GM21447 (cell line): ENCODE measurements at regions not wholly inside any gene's neighbourhood (a gene's known extent, or its start where the extent isn't known, plus 50 kb on each side); places are given as distances from the start of the nearest gene placed in this dataset.

ENCODE experiments used
- ATAC-seq: cut with Tn5 transposase; IDR thresholded peaks from one replicate; pipeline ENCODE4 v1.9.1; 2021; ENCODE audit not compliant: unreplicated experiment

DNA sequence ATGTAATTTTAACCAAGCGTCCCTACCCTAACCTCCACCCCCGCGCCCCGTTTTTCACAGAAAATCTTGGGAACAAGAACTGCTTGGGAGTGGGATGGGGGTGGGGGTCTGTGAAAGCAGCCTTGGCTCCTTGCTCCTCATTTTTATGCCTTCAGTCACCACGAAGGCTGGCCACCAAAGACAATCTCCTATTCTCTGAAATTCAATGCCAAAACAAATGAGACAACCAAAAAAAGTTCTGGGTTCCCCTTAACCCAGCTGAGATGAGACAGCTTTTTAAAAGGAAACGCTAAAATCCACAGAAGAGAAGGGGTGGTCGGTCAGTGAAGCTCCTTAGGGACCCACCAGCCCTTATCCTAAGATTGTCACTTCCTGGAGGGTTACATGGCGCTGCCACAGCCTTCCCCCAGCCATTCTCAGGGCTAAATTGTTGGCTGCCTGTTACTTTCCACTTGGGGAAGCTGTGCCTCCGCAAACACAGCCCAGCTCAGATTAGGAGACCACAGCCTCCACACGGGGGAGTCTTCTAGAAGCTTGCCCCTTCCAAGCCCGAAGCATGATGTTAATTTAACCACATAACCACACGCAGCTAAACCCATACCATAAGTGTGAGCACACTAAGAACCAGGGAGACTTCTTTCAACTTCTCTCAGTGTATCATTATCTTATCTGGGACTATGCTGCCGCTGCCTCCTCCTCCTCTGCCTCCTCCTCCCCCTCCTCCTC is 136.3 kb downstream of the FOXD1 start:
- no peak for ATAC-seq

DNA sequence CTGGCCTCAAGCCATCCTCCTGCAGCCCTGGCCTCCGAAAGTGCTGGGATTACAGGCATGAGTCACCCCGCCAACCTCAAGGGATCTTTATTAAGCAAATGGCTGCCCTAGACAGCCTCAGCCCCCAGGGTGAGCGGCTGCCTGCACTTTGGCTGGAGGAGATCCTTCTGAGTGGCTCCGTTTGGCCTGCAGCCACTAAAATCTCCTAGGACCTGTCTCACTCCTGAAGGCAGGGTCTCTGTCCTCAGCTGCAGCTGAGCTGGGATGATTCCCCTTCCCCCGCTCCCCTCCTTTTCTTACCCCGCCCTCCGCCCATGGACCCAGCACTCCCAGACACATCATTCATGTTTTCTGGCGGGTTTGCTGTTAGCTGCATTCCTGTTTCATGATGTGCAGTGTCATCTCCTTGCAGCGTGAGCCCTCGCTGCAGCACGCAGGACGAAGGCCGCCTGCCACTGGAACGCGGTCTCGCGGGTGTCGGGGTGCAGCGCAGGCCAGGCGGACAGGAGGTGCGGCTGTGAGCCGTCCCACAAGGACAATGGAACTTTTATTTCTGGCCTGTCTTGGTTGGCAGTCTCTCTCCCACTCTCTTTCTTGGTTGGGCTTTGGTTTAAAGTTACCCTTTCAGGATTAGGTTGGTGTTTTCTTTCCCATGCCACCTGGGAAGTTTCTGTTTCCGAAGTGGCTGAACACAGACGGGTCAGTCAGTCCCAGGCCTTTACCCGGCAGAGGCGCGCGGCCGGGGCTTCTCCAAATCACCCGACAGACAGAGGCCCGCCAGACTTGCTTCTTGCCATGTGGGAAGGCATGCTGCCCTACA is 137.1 kb downstream of the FOXD1 start:
- no peak for ATAC-seq

DNA sequence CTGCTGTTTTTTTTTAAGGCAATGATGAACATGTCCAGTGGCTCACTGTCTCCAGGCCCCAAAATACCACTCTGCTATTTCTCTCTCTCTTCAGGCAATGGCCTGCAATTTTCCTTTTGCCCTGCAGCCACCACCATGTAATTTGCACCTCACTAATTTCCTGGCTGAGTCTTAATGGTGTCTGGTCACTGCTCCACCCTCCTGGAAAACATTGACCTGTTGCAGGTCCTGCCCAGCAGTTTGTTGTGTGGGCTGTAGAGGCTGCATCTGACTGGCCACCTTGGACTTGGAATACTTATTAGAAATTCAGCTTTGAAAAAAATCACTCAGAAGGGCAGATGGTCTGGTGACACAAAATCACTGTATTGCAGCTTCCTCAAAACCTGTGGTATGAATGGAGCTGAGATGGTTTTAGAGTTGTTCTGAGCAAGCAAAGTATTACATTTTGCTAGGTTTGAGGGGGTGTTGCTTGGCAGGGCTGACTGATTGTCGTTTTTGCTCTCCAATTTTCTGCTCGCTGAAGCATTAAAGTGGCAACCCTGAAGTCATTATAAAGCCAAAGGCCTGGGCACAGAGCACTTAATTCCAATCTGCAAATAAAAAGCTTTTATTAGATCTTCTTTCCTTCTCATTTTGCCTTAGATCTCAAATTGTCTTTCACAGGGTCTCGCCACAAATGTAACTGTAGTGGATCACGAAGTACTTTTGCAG is 134.8 kb downstream of the TMEM174 start:
- no peak for ATAC-seq

- no peak for ATAC-seq
These were observed 133.8 kb downstream of the TMEM174 start for GRCh38 chr5:73306741-73307275.

DNA sequence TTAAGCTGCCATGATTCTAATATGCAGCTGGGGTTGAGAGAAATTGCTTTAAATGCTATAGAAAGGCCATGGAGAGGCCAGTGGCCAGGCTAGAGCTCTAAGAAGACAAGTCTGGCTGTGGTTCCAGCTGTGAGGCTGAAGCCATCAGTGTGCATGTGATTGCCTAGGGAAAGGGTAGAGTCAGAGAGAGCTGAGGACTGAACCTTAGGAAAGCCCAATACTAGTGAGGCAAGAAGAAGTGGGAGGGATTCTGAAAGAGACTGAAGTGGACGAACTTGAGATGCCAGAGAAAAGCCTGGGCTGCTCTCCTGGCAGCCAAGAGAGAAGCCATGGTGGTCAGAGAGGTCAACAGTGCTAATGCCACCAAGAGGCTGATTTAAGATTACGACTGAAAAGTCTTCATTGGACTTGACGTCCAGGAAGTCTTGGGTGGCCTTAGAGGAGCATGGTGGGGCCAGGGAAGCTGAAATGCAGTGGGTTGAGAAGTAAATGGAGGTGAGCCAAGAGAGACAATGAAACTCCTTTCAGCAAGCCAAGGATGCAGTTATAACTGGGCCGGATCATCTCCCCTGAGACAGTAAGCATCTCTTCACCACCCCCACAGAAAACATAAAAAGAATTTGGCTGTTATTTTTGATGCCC is 133.2 kb downstream of the TMEM174 start:
- ATAC-seq, result no peak

GRCh38 chr5:73305386-73305785 is 132.4 kb downstream of the TMEM174 start:
- no peak for ATAC-seq

- no peak for ATAC-seq
These were observed 131.4 kb downstream of the TMEM174 start for GRCh38 chr5:73304381-73304780.

- no peak for ATAC-seq
These were observed 130.4 kb downstream of the TMEM174 start for GRCh38 chr5:73303148-73304079.

GRCh38 chr5:73302797-73303147 is 129.8 kb downstream of the TMEM174 start:
- no peak for ATAC-seq

DNA sequence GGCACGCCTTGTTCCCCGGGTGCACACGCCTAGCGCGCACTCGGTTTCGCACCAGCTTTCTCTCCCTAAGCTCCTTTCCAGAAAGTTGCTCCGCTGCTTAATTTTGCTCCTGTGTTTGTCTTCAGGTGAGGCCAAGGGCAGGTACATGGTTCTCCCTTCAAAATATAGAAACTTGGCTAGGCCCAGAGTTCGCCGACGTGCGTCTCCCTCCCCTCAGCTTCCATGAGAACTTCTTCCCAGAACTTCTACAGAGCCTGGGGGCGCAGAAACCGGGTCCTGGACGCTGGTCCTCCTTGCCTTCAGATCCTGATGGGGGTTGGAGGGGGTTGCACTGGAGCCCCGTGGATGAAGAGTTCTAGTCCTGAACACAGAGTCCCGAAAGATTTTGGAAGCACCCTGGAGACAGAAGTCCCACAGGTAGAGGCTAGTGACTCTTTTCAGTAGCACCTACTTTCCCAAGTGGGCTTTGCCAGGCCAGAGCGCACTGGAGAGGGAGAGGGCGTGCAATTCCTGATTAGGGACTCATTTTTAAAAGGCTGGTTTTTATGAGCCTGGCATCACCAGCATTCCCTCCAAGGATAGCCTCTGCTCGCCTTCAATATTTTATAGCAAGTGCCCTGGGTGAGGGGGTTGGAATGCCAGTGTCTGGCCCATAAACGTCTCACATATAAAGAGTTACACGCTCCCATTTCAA is 128.4 kb downstream of the TMEM174 start:
- no peak for ATAC-seq

GRCh38 chr5:73300337-73301207 is 127.6 kb downstream of the TMEM174 start:
- ATAC-seq, result no peak

DNA sequence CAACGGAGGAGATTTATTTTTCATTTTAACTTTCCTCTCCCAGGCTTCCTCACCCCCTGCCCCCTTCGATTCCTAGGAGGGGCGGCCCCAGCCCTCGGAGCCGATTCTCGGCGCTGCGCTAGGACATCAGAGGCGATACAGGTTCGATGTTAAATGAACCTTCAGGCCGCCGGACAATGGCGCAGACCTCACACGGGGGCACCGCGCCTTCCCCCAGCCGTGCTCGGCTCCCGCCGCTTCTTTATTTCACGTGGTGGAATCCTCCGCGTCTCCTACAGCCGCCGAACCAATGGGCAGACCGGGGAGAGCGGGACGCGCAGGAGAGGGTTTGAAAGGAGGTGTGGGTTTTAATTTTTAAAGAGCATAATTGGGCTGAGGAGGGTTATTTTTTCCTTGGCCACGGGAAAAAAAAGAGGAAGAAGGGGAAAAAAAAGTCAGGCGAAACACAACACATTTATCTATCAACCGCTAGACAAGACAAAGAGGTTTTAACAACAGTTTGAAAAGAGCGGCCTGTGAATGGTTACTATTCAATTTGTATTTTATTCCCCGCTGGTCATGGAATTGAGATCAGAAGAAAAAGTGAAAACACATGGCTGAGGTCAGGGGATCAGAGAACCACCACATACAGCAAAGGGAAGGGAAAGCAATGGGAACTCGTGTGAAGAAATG is 126.8 kb downstream of the TMEM174 start:
- ATAC-seq, result no peak

- no peak for ATAC-seq
These were observed 126.0 kb downstream of the TMEM174 start for GRCh38 chr5:73298772-73299630.

- ATAC-seq, result no peak
These were observed 125.3 kb downstream of the TMEM174 start for GRCh38 chr5:73298251-73298771.

- ATAC-seq, result no peak
These were observed 124.4 kb downstream of the TMEM174 start for GRCh38 chr5:73297430-73297829.

DNA sequence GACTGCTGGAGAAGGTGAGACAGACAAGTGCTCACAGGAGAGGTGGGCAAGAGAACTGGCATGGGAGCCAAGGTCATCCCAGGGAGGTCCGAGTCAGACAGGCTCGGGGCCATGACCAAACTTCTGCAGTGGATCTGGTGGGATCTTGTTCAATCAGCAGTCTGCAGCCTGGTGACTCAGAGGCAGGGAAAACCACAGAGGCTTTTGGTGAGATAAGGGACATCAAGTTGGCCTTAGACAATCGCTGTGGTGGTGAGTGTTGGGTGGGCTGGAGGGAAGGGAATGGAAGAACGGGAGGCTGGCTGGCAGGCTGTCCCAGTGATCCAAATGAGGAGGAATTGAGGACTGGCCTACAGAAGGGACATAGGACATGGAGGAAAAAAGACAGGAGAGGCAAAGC is 123.8 kb downstream of the TMEM174 start:
- no peak for ATAC-seq

- ATAC-seq, result no peak
These were observed 122.9 kb downstream of the TMEM174 start for GRCh38 chr5:73295921-73296320.
